ENCODE measurements at regions not wholly inside any gene's neighbourhood (a gene's known extent, or its start where the extent isn't known, plus 50 kb on each side); places are given as distances from the start of the nearest gene placed in this dataset.

- H3K4me1 ChIP-seq, result no peaks in the 10 kb centered on the region
- H3K9me3 ChIP-seq, result no peaks in the 10 kb centered on the region
- no peak overlapping the region for H3K27ac ChIP-seq
- no peak for DNase-seq
- no peaks in the 10 kb centered on the region for H3K27me3 ChIP-seq
- intact Hi-C loops (cut with DNase I), result no loop called here
- no peak overlapping the region for H3K4me3 ChIP-seq
- TF ChIP-seq POLR2A (IDR thresholded peaks at IDR 0.05), result no peak
- TF ChIP-seq, protein P1, sequence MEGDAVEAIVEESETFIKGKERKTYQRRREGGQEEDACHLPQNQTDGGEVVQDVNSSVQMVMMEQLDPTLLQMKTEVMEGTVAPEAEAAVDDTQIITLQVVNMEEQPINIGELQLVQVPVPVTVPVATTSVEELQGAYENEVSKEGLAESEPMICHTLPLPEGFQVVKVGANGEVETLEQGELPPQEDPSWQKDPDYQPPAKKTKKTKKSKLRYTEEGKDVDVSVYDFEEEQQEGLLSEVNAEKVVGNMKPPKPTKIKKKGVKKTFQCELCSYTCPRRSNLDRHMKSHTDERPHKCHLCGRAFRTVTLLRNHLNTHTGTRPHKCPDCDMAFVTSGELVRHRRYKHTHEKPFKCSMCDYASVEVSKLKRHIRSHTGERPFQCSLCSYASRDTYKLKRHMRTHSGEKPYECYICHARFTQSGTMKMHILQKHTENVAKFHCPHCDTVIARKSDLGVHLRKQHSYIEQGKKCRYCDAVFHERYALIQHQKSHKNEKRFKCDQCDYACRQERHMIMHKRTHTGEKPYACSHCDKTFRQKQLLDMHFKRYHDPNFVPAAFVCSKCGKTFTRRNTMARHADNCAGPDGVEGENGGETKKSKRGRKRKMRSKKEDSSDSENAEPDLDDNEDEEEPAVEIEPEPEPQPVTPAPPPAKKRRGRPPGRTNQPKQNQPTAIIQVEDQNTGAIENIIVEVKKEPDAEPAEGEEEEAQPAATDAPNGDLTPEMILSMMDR (IDR thresholded peaks at IDR 0.05), result no peak
- 60 to 79% methylated on average over 1 of the region's 1 CpG for WGBS, 2 donors
- H3K36me3 ChIP-seq, result no peaks in the 10 kb centered on the region
These were observed 449.1 kb upstream of the NRP1 start for GRCh38 chr10:33783557-33783956.

- no peaks in the 10 kb centered on the region for H3K27me3 ChIP-seq
- no peaks in the 10 kb centered on the region for H3K9me3 ChIP-seq
- H3K4me3 ChIP-seq, result no peak overlapping the region
- H3K4me1 ChIP-seq, result no peaks in the 10 kb centered on the region
- no peak overlapping the region for H3K27ac ChIP-seq
- DNase-seq, result no peak
- no peaks in the 10 kb centered on the region for H3K36me3 ChIP-seq
- intact Hi-C loops (cut with DNase I), result no loop called here
- TF ChIP-seq, protein P1 (IDR thresholded peaks at IDR 0.05), result no peak
- TF ChIP-seq POLR2A (IDR thresholded peaks at IDR 0.05), result no peak
- 89% methylated on average over 3 of the region's 3 CpGs; no CpG with 5 or more reads in 1 of the 2 donors for WGBS, 2 donors
These were observed 448.6 kb upstream of the NRP1 start for GRCh38 chr10:33783078-33783477.

DNA sequence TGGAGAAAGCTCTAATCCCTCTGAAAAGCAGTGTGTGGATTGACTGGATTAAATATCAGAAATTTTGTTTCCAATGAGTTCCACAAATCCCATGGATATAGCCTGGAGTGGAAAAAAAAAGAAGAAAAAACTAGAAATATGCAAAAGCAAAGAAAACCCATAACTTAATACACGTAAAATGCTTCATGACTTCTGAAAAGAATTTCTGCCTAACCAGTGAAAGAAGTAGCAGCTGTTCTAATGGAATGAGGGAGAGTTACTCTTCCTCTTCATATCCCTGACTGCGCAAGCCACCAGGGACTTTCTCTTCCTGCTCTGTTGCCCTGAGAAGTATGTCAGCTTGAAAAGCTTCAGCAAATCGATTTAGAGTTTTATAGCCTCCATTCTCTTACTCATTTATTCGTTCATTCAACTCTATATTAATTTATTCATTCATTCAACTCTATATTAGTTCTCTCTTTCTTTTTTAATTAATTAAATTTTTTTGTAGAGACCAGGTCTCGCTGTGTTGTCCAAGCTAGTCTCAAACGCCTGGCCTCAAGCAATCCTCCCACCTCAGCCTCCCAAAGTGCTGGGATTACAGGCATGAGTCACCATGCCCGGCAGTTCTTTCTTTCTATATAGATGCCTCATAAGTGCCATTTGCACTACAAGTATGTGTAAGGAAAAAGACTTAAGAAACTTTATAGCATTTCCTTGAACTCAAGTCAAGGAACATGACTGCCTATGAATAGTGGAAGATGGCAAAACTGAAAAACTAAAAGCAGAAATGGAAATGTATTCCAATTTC is 447.3 kb upstream of the NRP1 start:
- DNase-seq, result no peak
- WGBS, 2 donors, result 72 to 75% methylated on average over 7 of the region's 7 CpGs
- intact Hi-C loops (cut with DNase I), result no loop called here

GRCh38 chr10:33780961-33781360 is 446.5 kb upstream of the NRP1 start:
- H3K27ac ChIP-seq, result no peak overlapping the region
- H3K4me1 ChIP-seq, result no peaks in the 10 kb centered on the region
- H3K36me3 ChIP-seq, result no peaks in the 10 kb centered on the region
- H3K9me3 ChIP-seq, result no peaks in the 10 kb centered on the region
- WGBS, 2 donors, result 74 to 86% methylated on average over 9 of the region's 9 CpGs
- no peak for TF ChIP-seq POLR2A (IDR thresholded peaks at IDR 0.05)
- TF ChIP-seq, protein P1 (IDR thresholded peaks at IDR 0.05), result no peak
- no peak overlapping the region for H3K4me3 ChIP-seq
- no peak for DNase-seq
- H3K27me3 ChIP-seq, result no peaks in the 10 kb centered on the region
- intact Hi-C loops (cut with DNase I), result no loop called here

More for the DNA sequence above, 447.3 kb upstream of the NRP1 start:
- Histone ChIP-seq H3K4me1 (no peaks in the 10 kb centered on the region), H3K9me3 (no peaks in the 10 kb centered on the region), H3K27ac (no peak overlapping the region), H3K27me3 (no peaks in the 10 kb centered on the region), H3K36me3 (no peaks in the 10 kb centered on the region), H3K4me3 (no peak overlapping the region)
- TF ChIP-seq POLR2A (IDR thresholded peaks at IDR 0.05), result no peak
- TF ChIP-seq, protein P1 (IDR thresholded peaks at IDR 0.05), result no peak

- no peaks in the 10 kb centered on the region for H3K9me3 ChIP-seq
- intact Hi-C loops (cut with DNase I), result no loop called here
- WGBS, 2 donors, result 81 to 86% methylated on average over 10 of the region's 10 CpGs
- H3K4me1 ChIP-seq, result peaks cover 0 to 15% (median 6%) of the 10 kb centered on the region in 3 donors
- H3K27me3 ChIP-seq, result no peaks in the 10 kb centered on the region
- DNase-seq, result no peak
- H3K36me3 ChIP-seq, result no peaks in the 10 kb centered on the region
- no peak overlapping the region for H3K4me3 ChIP-seq
- no peak for TF ChIP-seq POLR2A (IDR thresholded peaks at IDR 0.05)
- TF ChIP-seq, protein P1 (IDR thresholded peaks at IDR 0.05), result no peak
- no peak overlapping the region for H3K27ac ChIP-seq
These were observed 442.8 kb upstream of the NRP1 start for GRCh38 chr10:33777223-33777622.
